SK-N-DZ (cell line): ENCODE measurements at regions not wholly inside any gene's neighbourhood (a gene's known extent, or its start where the extent isn't known, plus 50 kb on each side); places are given as distances from the start of the nearest gene placed in this dataset.

Experiments
- DNase-seq: peaks from one replicate; pipeline ENCODE4 v3.0.0-alpha.2; 2015; ENCODE audit warnings: low spot score

DNA sequence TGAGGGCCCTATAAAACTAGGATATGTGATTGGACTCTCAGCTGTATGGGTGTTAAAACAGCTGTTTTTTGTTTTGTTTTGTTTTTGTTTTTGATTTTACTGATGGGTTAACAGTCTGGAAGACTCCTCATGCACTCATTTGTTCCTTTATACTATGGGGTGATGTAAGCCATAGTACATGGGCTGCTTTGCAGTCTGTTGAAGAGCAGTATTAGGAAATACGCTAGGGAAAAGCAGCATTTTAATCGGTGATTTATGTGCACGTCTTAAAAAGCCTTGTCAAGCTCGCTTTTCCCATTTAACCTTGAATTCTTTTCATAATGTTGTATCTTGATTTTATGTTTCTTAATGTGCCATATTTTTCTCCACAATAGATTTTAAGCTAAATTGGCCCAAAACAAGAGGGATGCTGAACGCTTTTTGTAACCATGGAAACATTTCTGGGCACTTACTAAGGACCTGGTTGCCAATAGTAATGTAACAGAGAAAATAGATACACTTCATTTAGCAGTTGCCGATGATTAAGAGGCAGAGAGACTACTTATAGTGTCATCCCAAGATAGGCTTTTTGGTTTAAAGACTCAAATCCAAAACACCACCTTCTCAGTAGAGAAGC, 244.0 kb downstream of the SNAPC1 start:
- no peak for DNase-seq

DNA sequence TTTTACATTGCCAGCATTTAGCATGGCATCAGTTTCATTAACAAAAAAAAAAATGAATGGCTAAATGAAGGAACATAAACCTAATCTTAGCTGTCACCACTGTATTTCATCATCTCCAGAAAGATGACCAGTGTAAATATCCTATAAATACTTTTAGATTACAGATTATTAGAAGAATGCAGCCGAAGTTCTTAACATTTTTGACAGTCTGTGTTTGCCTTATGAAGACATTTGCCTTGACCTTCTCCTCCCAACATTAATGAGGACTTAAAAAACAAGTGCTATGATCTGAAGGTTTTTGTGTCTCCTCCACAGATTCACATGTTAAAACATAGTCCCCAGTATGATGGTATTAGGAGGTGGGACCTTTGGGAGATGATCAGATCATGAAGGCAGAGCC, 253.0 kb downstream of the SNAPC1 start:
- no peak for DNase-seq

DNA sequence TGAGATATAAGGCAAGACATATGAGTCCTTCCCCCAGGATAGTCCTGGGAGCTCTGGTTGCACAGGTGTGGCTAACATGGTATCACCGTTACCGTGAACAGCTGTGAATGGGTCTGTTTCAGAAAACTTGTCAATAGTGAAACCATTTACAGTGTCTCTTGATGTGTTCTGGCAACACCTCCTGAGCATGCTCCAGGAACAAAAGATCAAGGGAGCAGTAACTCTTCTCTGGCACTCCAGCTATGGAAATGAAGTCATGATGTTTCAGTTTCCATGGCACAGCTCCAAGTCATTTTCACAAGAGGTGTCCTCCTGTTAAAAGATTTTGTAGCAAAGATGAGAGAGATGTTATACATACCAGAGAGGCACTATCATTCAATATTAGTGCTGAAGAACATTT, 253.7 kb downstream of the SNAPC1 start:
- no peak for DNase-seq

DNA sequence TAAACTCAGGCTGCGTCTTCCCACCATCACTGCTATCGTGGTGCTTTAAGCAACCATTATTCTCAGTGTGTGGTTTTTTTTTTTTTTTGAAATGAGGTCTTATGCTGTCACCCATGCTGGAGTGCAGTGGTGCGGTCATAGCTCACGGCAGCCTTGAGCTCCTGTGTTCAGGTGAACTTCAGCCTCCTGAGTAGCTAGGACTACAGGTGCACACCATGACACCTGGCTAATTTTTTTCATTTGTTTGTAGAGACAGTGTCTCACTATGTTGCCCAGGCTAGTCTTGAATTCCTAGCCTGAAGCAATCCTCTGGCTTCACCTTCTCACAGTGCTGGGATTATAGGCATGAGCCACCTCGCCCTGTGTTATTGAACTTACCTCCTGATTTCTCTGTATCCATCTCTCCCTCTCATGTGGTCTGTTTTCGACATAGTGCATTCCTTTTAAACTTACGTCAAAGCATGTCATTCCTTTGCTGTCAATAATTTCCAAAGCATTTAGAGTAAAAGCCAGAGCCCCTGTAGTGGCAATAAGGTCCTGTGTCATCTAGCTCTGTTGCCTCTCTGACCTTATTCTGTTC, 255.5 kb downstream of the SNAPC1 start:
- DNase-seq: no peak

DNA sequence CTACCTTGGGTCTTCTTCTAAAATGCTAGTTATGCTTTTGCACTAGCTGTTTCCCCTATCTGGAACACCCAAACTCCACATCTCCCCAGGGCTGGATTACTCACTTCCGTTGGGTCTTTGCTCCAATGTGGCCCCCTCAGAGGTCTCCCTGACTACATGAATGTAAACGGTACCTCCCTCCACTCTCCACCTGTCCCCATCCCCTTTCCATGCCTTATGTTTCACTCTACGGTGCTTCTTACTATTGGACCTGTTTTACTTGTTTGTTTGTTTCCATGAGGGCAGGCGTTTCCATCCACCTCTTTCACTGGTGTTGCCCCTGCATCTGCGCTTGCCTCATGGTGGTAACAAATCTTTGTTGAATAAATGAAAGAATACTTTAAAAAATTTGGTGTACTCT, 256.4 kb downstream of the SNAPC1 start:
- DNase-seq: no peak

DNA sequence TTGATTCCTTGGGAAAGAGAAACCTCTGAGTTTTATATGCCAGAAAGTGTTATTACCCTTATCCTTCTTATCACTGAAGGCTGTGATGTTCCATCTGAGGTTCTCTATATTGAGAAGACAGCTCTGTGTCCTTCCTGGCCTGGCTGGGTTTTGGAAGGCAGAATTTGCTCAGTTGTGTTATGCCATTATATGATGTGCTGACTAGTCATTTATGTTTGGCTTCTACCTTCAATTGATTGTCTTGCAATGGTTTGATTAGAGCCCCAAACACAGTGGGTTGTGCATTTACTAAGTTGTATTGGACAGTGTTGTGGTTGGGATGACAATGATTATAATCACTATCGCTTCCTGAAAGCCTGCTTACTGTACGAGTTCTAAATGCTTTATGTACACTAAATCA, 265.7 kb downstream of the SNAPC1 start:
- no peak for DNase-seq

DNA sequence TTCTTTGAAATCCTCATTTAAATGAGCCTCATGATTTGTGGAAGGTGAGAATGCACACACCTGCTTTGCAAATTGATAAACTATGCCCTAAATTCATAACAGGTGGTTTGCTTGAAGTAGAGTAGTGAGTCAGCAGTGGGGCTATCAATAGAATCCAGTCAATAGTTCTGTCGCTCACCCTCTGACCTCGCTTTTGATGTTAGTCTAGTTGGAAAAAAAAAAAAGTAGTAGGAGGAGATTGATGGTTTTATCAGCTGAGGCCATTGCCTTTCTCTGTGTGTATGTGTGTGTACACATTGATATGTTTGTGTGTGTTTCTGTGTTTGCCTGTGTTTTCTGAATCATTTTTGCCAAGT, 267.3 kb downstream of the SNAPC1 start:
- no peak for DNase-seq

DNA sequence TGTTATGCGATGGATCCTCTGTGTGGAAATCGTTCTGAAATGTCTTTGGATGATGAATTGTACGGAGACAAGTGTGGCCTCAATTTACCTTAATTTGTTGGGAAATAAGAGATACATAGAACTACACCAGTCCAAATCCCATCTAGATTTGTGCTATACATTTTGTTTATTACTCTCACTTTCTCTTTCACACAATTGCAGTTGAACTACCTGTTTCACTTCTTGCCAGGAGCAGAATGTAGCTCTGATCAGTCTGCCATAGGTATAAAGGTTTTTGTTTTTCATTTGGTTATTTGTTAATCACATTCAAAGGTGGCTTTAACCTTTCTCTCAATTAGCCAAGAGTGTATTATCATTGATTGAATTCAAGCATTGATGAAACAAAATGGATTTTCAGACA, 268.2 kb downstream of the SNAPC1 start:
- DNase-seq: no peak

DNA sequence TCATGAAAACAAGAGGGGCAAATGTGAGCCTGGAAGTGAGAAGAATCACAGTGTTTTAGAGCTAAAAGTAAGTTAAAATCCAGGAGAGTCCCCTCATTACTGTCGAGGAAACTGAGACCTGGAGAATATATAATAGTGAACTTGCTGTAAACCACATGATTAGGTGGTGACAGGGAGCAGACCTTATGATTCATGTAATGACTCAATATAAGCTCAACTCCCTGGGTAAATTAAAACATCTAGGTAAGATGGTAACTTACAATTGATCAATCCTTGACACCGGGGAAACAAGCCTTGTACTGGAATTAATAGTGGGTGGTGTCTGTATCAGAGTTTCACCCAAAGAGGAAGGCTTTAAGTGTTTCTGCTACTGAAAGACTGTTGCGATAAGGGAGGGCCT, 269.3 kb downstream of the SNAPC1 start:
- no peak for DNase-seq

DNA sequence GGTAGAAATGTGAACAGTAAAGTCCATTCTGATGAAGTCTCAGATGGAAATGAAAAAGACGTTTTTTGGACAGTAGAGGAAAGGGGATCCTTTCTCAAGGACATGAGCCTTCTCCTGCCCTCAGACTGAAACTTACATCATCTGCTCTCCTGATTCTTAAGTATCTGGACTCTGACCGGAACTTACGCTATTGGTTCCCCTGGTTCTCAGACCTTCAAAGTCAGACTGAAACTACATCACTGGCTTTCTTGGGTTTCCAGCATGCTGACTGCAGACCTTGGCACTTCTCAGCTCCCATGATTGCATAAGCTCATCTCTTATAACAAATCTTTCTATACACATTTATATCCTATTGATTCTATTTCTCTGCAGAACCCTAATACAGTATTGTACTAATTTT, 291.0 kb downstream of the SNAPC1 start:
- no peak for DNase-seq

DNA sequence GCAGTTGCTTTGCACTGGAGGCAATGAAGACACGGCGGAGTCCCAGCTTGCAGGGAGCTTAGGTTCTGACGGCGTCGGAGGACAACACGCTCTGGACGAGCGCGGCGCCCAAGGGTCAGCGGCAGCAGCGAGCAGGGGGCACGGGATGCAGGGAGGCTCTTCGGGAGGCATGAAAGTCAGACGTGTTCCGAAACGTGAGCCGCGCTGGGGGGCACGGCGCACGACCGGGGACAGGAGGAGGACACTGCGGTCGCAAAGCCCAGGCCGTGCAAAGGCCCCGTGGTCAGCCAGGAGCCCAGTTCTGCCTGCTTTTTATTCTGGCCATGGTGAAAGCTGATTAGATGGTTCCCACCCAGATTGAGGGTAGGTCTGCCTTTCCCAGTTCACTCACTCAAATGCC, 294.6 kb downstream of the SNAPC1 start:
- no peak for DNase-seq

DNA sequence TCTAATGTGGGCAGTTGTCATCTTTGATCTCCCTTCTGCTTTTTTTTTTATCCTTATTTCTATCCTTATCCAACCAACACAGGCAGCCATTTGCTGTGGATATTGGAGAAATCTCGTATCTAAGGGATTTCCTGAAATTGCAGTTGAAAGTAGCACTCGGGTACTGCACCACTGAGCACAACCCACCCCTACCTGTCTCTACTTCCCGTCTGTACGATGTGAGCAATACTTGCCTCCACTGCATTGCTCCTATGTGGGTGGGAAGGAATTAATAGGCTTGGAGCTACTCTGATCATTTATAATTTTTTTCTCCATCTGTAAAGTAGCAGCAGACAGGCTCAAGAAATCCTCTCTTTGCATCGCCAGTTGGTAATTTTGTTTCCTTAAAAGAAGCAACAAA, 300.4 kb downstream of the SNAPC1 start:
- DNase-seq: no peak

DNA sequence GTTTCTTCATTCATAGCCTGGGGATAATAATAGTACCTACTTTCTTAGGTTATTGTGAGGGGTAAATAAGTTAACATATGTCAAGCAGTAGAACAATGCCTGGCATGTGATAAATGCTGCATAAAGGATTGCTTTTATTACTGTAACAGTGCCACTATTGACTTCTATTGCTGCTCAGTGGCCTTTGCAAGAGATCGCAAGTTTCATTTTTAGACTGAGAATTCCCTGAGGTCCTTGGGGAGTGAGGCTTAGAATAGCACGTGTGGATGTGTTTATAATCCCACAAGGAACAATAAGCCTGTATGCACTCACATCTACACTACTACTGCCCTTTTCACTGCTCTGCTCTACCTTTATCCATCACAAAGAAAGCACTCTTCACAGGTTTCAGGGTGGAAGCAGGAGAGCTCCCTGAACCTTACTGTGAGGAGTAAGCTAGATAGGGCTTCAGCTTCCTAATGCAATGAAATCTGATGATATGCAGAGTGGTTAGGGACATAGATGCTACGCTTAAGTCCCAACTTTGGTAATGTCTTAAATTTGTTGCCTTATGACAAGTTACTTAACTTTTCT, 302.6 kb downstream of the SNAPC1 start:
- DNase-seq: no peak

DNA sequence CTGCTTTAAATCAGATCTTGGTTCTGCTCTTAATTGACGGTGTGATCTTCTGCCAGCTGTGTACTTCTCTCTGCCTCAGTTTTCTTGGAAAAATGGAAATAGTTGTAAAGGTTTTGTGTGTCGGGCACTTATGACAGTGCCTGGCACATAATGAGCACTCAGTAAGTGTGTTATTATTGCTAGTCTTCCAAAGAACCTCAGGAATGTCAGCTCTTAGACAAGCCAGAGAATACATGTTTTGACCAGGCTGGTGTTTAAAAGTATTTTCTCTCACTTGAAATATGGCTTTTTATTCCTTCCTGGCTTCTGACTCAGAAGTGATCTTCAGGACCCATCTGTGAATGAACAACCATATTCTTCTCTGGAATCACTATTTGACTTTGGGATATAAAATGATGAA, 304.1 kb downstream of the SNAPC1 start:
- no peak for DNase-seq

DNA sequence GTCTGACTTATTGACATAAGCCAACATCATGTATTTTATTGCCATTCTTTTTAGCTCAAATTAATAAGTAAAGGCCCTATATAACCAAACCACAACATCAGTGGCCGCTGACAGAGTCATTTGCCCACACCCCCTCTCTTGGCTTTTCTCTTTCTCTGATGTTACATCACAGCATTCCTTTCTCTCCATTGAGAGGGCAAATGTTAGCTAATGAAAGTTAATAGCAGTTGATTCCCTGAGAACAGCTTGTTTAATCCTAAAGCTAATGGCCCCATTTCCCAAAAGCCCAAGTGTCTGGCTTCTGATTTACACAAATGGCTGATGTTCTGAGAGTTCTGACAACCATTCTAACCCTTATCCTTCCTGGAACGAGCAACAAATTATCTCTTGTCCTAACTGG, 308.8 kb downstream of the SNAPC1 start:
- DNase-seq: no peak

DNA sequence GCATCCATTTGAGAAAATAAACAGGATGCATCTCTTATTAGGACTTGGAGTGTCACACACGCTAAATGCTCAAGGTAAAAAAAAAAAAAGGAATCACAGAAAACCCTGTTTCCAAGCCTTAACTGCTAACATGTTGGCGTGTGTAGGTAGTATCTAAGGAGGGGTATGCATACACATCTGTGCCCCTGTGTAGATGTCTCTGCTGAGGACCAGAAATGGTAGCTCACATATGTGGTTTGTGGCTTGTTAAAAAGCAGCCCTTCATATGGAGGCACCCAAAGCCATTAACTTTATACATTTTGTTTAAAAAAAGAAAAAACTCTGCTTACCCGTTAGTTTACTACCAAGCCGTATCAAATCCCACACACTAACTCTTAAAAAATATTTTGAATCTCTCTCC, 314.1 kb downstream of the SNAPC1 start:
- DNase-seq: no peak

DNA sequence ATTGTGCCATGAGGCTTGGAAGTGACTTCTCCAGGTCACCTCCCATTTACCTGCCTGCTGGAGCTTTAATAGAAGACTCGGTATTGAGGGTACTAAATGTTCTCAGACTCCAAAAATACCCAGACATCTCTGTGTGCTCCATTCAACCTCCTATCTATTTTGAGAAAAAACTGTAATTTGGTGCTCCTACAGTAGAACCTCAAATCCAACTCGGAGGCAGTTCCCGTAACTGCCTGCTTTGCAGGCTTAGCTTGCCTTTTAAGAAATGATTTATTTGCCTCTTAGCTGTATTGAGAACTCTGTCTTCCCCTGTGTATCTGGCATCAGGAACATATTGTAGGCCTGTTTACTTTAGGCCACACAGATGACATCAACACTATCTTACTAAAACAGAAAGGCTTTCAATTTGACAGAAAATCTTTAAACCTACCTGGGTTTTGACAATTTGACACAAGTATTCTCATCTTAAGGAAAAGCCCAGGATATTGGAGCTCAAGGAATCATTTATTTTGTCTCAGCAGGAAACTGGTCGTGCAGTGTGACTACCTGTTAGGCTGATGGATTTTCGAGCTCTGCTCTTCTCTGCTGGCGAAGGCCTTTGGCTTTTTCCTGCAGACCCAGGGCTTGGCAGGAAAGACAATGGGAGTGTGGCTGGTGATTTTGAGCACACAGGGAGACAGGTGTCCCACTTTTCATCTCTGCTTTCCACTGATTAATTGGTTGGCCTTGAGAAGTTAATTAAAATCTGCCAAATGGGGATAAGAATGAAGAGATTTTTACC, 314.8 kb downstream of the SNAPC1 start:
- DNase-seq: no peak

DNA sequence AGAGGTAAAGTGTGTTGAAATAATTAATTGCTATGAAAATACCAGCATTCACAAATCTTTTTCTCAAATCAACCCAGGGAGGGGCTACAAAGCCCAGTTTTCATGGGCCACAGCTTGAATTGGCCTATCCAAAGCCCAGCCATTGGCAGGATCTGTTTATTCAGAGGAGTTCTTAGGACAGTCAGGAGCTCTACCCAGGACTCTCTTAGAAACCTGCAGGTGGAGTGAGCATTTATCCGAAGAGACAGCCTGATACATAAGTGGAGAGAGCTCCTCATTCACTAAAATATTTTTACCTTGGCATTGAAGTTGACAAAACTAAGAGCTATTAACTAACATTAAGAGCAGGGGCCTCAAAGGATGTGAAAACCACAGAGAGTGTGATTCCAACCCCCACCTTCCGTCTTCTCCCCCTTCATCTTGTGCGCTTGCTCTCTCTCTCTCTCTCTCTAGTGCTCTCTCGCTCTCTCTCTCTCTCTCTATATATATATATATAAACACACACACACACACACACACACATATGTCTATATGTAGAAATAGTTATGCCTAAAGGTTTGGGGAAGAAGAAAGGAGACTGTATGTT, 315.5 kb downstream of the SNAPC1 start:
- DNase-seq: no peak

DNA sequence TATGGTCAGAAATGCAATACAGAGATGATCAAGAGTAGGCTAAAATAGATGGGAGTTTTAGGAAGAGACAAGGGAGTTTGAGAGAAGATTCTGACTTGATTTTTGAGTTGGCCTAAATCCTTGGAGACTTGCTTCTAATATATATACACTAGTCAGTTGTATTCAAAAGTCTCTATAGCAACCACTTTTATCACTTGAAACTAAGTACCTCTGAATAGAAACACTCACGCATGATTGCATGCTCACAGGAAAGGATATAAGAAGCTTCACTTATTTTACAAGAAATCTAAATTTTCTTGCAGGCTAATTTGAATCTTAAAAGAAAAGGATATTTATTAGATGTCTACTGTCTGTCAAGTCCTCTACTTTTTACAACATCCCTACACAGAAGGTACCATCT, 316.8 kb downstream of the SNAPC1 start:
- DNase-seq: no peak

DNA sequence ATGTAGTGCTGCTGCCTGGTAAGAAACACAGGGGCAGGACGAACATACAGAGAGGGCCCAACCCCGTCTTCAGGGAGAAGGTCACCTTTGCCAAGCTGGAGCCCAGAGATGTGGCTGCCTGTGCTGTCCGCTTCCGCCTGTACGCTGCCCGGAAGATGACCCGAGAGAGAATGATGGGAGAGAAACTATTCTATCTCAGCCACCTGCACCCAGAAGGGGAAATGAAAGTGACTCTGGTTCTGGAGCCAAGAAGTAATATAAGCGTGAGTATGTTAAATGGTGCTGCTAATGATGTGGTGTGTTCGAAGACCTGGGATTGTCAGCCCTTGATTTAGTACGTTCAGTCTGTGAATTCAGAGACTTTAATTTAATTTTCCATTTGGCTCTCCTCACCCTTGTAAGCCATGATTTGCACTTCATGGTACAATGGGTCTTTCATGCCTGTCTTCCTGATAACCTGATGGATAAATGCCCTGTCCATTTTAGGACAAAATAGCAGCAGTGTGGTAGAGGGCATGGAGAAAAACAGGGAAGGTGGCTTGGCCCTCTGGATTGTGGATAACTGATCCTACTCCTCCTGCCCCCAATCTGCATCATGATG, 318.9 kb downstream of the SNAPC1 start:
- DNase-seq: no peak

DNA sequence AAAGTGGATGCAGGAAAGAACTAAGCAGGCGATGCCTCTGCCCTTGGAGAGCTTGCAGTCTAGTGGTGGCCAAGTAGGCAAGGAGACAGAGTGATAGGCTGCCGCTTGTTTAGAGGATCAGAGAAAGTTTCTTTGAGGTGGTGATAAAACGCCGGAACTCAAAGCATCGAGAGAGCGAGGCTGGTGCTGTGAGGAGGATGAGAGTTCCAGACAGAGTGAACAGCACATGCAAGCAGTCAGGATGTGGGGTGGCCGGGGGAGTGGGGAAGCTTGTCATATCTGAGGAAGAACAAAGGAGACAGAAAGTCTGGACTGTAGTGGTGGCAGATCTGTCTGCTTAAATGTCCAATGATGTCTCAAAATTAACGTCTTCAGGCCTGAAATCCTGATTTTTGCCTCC, 319.7 kb downstream of the SNAPC1 start:
- no peak for DNase-seq

DNA sequence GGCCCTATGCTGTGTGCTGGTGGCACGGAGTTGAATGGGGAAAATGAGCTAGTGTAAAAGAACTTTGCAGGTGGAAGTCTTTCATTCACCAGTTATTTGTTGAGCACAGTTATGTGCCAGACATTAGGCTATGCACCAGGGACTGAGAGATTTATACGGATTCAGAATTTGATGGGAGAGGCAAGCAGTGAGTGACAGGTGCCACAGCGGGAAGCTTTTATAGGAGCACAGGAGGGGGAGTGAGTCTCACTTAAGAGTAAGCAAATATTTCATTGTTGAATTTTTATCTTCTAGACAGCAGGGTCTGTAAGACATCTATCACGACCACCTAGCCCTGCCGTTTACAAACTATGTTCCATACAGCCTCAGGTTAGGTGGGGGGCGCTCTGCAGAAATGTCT, 320.6 kb downstream of the SNAPC1 start:
- no peak for DNase-seq
